Naive thymus-derived CD8-positive, alpha-beta T cell (primary cell): ENCODE measurements at regions not wholly inside any gene's neighbourhood (a gene's known extent, or its start where the extent isn't known, plus 50 kb on each side); places are given as distances from the start of the nearest gene placed in this dataset.

ENCODE experiments used
- ATAC-seq, 2 donors: fragments of 150-1000 bp; cut with Tn5 transposase in 1 of 2; sonication (Bioruptor Pico), chemical (Tn5 transposase) in 1 of 2; 1 replicate in 1 of 2; 2 replicates in 1 of 2; pipeline ENCODE4 v1.10.0; 2021; ENCODE audit warnings: mild to moderate bottlenecking in 2 of 2, moderate library complexity in 2 of 2
- POLR2A ChIA-PET: fragments of 350-600 bp; sonication (Branson Sonifier 250); formaldehyde crosslinking; loops from one replicate; lab custom pipeline; 2021; ENCODE audit warnings: antibody characterized with exemption; lab: Charles Lee
- DNase-seq, 10 donors: peaks; one replicate each; pipeline versions ENCODE4 v3.0.0 to v3.0.0-alpha.2; 2020 to 2022
- H3K27ac Mint-ChIP-seq, 10 donors: one replicate each; pipeline ENCODE4 v1.8.0; 2020 to 2022; ENCODE audit warnings: mild to moderate bottlenecking in 10 of 10, mixed read lengths in 10 of 10, moderate library complexity in 4 of 10, inconsistent platforms in 1 of 10
- H3K27me3 Mint-ChIP-seq, 5 donors: one replicate each; pipeline ENCODE4 v1.8.0; 2021 to 2022; ENCODE audit warnings: mixed read lengths in 5 of 5
- H3K36me3 Mint-ChIP-seq, 3 donors: one replicate each; pipeline ENCODE4 v1.8.0; 2020 to 2022; ENCODE audit warnings: mixed read lengths in 3 of 3, mild to moderate bottlenecking in 2 of 3, inconsistent platforms in 1 of 3
- H3K4me1 Mint-ChIP-seq, 4 donors: one replicate each; pipeline ENCODE4 v1.8.0; 2021 to 2022; ENCODE audit warnings: mixed read lengths in 4 of 4
- H3K4me3 Mint-ChIP-seq, 10 donors: one replicate each; pipeline ENCODE4 v1.8.0; 2020 to 2022; ENCODE audit warnings: mild to moderate bottlenecking in 10 of 10, mixed read lengths in 10 of 10, moderate library complexity in 6 of 10, inconsistent platforms in 1 of 10
- H3K9me3 Mint-ChIP-seq, 9 donors: one replicate each; pipeline ENCODE4 v1.8.0; 2020 to 2022; ENCODE audit warnings: mixed read lengths in 9 of 9, mild to moderate bottlenecking in 3 of 9, inconsistent platforms in 1 of 9, moderate library complexity in 1 of 9

GRCh38 chr3:127393131-127393820 lies 105.4 kb upstream of the PRR20G start:
- ATAC-seq = no peak
- Mint-ChIP-seq H3K27me3 (peaks cover 0 to 56% (median 31%) of the 10 kb centered on the region in 5 donors), H3K36me3 (no peaks in the 10 kb centered on the region), H3K4me1 (no peaks in the 10 kb centered on the region), H3K9me3 (no peaks in the 10 kb centered on the region), H3K27ac (peak overlapping the region in 2 of 10 donors; percentile 45 to 53), H3K4me3 (no peak overlapping the region)
- DNase-seq = no peak
- POLR2A ChIA-PET = no interaction called here

- no peaks in the 10 kb centered on the region for H3K36me3 Mint-ChIP-seq
- no peak overlapping the region for H3K4me3 Mint-ChIP-seq
- H3K9me3 Mint-ChIP-seq = peaks cover 0 to 2% (median 0%) of the 10 kb centered on the region in 9 donors
- ATAC-seq = no peak
- POLR2A ChIA-PET = no interaction called here
- H3K27ac Mint-ChIP-seq = no peak overlapping the region
- peaks cover 1 to 66% (median 36%) of the 10 kb centered on the region in 5 donors for H3K27me3 Mint-ChIP-seq
- H3K4me1 Mint-ChIP-seq = no peaks in the 10 kb centered on the region
- no peak for DNase-seq
These were observed 104.3 kb upstream of the PRR20G start for GRCh38 chr3:127392156-127392490.

- Mint-ChIP-seq H3K27me3 (peaks cover 1 to 65% (median 36%) of the 10 kb centered on the region in 5 donors), H3K4me3 (no peak overlapping the region), H3K4me1 (no peaks in the 10 kb centered on the region), H3K27ac (peak overlapping the region in 1 of 10 donors; percentile 73), H3K36me3 (no peaks in the 10 kb centered on the region), H3K9me3 (peaks cover 0 to 2% (median 0%) of the 10 kb centered on the region in 9 donors)
- POLR2A ChIA-PET = no interaction called here
- ATAC-seq = no peak
- DNase-seq = no peak
These were observed 103.8 kb upstream of the PRR20G start for GRCh38 chr3:127391436-127392155.

GRCh38 chr3:127390365-127391025 lies 102.6 kb upstream of the PRR20G start:
- DNase-seq (no peak), ATAC-seq (no peak)
- Mint-ChIP-seq H3K4me1 (no peaks in the 10 kb centered on the region), H3K27me3 (peaks cover 1 to 56% (median 36%) of the 10 kb centered on the region in 5 donors), H3K9me3 (peaks cover 0 to 2% (median 0%) of the 10 kb centered on the region in 9 donors), H3K4me3 (no peak overlapping the region), H3K36me3 (no peaks in the 10 kb centered on the region), H3K27ac (no peak overlapping the region)
- POLR2A ChIA-PET = no interaction called here

- POLR2A ChIA-PET = no interaction called here
- ATAC-seq (no peak), DNase-seq (no peak)
- peaks cover 0 to 2% (median 0%) of the 10 kb centered on the region in 9 donors for H3K9me3 Mint-ChIP-seq
- H3K36me3 Mint-ChIP-seq = no peaks in the 10 kb centered on the region
- H3K4me3 Mint-ChIP-seq = no peak overlapping the region
- peaks cover 1 to 56% (median 36%) of the 10 kb centered on the region in 5 donors for H3K27me3 Mint-ChIP-seq
- no peak overlapping the region for H3K27ac Mint-ChIP-seq
- no peaks in the 10 kb centered on the region for H3K4me1 Mint-ChIP-seq
These were observed 102.1 kb upstream of the PRR20G start for GRCh38 chr3:127389913-127390312.

DNA sequence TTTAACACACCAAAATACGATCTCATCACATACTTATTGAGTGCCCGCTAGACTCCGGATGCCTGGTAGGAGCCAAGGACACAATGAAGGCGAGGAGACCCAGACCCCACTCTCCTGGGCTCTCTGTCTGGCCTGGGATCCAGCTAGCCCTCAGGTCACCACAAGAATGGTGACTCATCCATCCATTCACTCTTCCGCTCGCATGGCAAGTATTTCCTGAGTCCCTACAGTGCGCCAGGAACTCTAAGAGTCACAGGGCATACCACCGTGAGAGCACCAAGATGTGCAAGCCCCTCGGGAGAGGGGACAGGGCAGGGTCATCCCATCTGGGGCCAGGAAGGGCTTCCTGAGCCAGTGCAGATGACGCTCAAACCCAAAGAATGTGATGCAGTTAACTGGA lies 101.6 kb upstream of the PRR20G start:
- ATAC-seq (no peak), DNase-seq (no peak)
- peak overlapping the region in 1 of 10 donors; percentile 35 for H3K4me3 Mint-ChIP-seq
- H3K27me3 Mint-ChIP-seq = peaks cover 1 to 56% (median 34%) of the 10 kb centered on the region in 5 donors
- H3K9me3 Mint-ChIP-seq = peaks cover 0 to 2% (median 0%) of the 10 kb centered on the region in 9 donors
- no peaks in the 10 kb centered on the region for H3K4me1 Mint-ChIP-seq
- no peaks in the 10 kb centered on the region for H3K36me3 Mint-ChIP-seq
- H3K27ac Mint-ChIP-seq = no peak overlapping the region
- POLR2A ChIA-PET = no interaction called here

GRCh38 chr3:127388427-127388826 lies 100.6 kb upstream of the PRR20G start:
- peaks cover 0 to 2% (median 0%) of the 10 kb centered on the region in 9 donors for H3K9me3 Mint-ChIP-seq
- H3K4me3 Mint-ChIP-seq = no peak overlapping the region
- POLR2A ChIA-PET = no interaction called here
- H3K4me1 Mint-ChIP-seq = no peaks in the 10 kb centered on the region
- H3K36me3 Mint-ChIP-seq = no peaks in the 10 kb centered on the region
- H3K27ac Mint-ChIP-seq = no peak overlapping the region
- no peak for ATAC-seq
- DNase-seq = no peak
- peaks cover 1 to 53% (median 32%) of the 10 kb centered on the region in 5 donors for H3K27me3 Mint-ChIP-seq

GRCh38 chr3:127387556-127388153 lies 99.8 kb upstream of the PRR20G start:
- POLR2A ChIA-PET = no interaction called here

GRCh38 chr3:127387119-127387518 lies 99.3 kb upstream of the PRR20G start:
- Mint-ChIP-seq H3K27me3 (peaks cover 1 to 43% (median 26%) of the 10 kb centered on the region in 5 donors), H3K9me3 (peaks cover 0 to 2% (median 0%) of the 10 kb centered on the region in 9 donors)

More at GRCh38 chr3:127387556-127388153, 99.8 kb upstream of the PRR20G start:
- no peak overlapping the region for H3K4me3 Mint-ChIP-seq
- ATAC-seq = no peak
- DNase-seq = no peak
- no peak overlapping the region for H3K27ac Mint-ChIP-seq
- peaks cover 0 to 2% (median 0%) of the 10 kb centered on the region in 9 donors for H3K9me3 Mint-ChIP-seq
- peaks cover 1 to 46% (median 26%) of the 10 kb centered on the region in 5 donors for H3K27me3 Mint-ChIP-seq
- no peaks in the 10 kb centered on the region for H3K36me3 Mint-ChIP-seq
- H3K4me1 Mint-ChIP-seq = no peaks in the 10 kb centered on the region

DNA sequence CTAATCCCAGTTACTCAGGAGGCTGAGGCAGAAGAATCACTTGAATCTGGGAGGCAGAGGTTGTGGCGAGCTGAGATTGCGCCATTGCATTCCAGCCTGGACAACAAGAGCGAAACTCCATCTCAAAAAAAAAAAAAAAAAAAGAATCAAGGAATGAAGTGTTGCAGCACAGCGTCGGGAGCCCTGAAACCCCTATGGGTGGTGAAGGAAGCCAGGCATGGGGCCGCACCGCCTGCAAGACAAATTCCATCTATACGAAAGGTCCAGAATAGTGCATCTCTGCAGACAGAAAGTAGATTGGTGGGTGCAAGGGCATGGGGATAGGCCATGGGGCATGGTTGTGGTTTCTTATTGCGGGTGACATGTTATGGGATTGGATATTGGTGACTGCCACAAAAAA lies 98.6 kb upstream of the PRR20G start:
- no peaks in the 10 kb centered on the region for H3K36me3 Mint-ChIP-seq
- DNase-seq (no peak), ATAC-seq (no peak)
- no peak overlapping the region for H3K27ac Mint-ChIP-seq
- POLR2A ChIA-PET = no interaction called here
- H3K4me3 Mint-ChIP-seq = no peak overlapping the region
- peaks cover 0 to 4% (median 0%) of the 10 kb centered on the region in 9 donors for H3K9me3 Mint-ChIP-seq
- no peaks in the 10 kb centered on the region for H3K4me1 Mint-ChIP-seq
- H3K27me3 Mint-ChIP-seq = peaks cover 1 to 42% (median 24%) of the 10 kb centered on the region in 5 donors

More at GRCh38 chr3:127387119-127387518, 99.3 kb upstream of the PRR20G start:
- no peak overlapping the region for H3K4me3 Mint-ChIP-seq
- no peaks in the 10 kb centered on the region for H3K4me1 Mint-ChIP-seq
- DNase-seq = no peak
- no peaks in the 10 kb centered on the region for H3K36me3 Mint-ChIP-seq
- POLR2A ChIA-PET = no interaction called here
- H3K27ac Mint-ChIP-seq = no peak overlapping the region
- no peak for ATAC-seq

GRCh38 chr3:127385540-127385870 lies 97.7 kb upstream of the PRR20G start:
- POLR2A ChIA-PET = no interaction called here
- Mint-ChIP-seq H3K9me3 (peaks cover 0 to 8% (median 0%) of the 10 kb centered on the region in 9 donors), H3K4me3 (no peak overlapping the region), H3K36me3 (no peaks in the 10 kb centered on the region), H3K27ac (no peak overlapping the region), H3K4me1 (no peaks in the 10 kb centered on the region), H3K27me3 (peaks cover 3 to 32% (median 21%) of the 10 kb centered on the region in 5 donors)
- ATAC-seq (no peak), DNase-seq (no peak)

DNA sequence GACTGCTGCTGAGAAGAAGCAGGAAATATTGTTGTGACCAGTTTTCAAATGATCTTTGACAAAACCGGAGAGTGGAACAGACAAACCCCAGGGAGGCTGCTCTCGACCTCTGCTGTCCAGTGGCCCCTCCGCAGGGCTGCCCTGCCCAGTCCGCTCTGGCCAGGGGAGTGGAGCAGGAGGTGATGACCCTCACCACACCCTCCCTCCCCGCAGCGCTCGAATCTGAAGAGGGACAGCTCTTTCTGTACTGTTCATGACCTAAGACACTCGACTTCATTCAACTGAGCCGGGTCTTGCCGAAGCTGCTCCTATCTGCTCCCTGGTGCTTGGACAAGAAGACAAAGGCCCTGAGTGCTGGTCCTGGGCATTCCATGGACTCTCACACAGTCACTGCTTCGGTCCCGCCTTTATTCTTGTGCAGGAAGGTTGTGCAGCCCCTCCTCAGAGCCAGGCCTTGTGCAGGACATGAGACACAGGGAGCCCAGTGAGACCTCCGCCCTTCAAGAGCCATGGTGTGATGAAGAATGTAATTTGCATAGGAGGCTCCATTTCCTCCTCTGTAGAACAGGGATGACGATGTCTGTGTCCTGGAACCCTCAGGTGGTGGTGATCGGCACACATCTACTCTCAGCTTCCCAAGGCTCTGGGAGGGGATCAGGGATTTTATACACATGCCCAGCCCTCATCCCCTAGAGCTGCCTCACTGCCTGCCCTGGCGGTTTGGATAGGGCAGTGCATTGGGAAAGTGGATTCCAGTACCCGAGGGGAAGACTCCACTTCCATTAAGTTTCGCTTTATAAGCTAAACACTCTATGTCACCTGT lies 97.1 kb upstream of the PRR20G start:
- POLR2A ChIA-PET = no interaction called here
- Mint-ChIP-seq H3K27ac (no peak overlapping the region), H3K36me3 (no peaks in the 10 kb centered on the region), H3K9me3 (peaks cover 0 to 10% (median 0%) of the 10 kb centered on the region in 9 donors), H3K27me3 (peaks cover 3 to 26% (median 15%) of the 10 kb centered on the region in 5 donors), H3K4me3 (no peak overlapping the region), H3K4me1 (no peaks in the 10 kb centered on the region)
- no peak for DNase-seq
- no peak for ATAC-seq
